Right lobe of liver (tissue), 4 donors: ENCODE measurements at regions not wholly inside any gene's neighbourhood (a gene's known extent, or its start where the extent isn't known, plus 50 kb on each side); places are given as distances from the start of the nearest gene placed in this dataset.

Source experiments
- CTCF ChIP-seq, 4 donors: fragments of 200-600 bp in 3 of 4; fragments of 450-650 bp in 1 of 4; IDR thresholded peaks; one replicate each; pipeline versions ENCODE4 v1.5.1 to v1.8.0; 2016 to 2022; ENCODE audit warnings: antibody characterized with exemption in 4 of 4, mild to moderate bottlenecking in 2 of 4
- POLR2A ChIP-seq: fragments of 450-650 bp; IDR thresholded peaks from one replicate; pipeline ENCODE4 v1.6.1; 2017; ENCODE audit warnings: antibody characterized with exemption, mild to moderate bottlenecking
- donor health status: DM: no; HTN: no; CAD: no.
- donor health status: DM: no; HTN: no; CAD: no.
- donor health status: DM: no; HTN: yes; CAD: no.

DNA sequence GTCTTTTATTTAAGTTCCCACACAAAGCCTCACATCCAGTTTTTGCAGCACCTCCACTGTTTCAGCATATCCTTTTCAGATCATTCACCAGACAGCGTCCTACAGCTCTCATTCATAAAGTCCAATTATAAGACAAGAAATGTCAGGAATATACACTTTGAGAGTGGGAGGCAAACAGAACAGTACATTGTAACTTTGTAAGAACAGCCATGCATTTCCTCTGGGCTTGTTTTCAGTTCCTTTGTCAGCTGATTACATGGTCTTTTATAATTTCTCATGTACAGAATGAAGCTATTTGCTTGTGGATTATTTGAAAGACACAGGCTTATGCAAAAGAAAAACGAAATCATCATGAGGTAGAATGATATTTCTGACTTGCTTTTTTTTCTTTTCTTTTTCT is 85.7 kb downstream of the SOX2 start:
- TF ChIP-seq CTCF (IDR thresholded peaks at IDR 0.05) = no peak
- no peak for TF ChIP-seq POLR2A
